ENCODE measurements at regions not wholly inside any gene's neighbourhood (a gene's known extent, or its start where the extent isn't known, plus 50 kb on each side); places are given as distances from the start of the nearest gene placed in this dataset.
A peak's percentile ranks its signal among the peaks of the same experiment; 100 is the strongest.

DNA sequence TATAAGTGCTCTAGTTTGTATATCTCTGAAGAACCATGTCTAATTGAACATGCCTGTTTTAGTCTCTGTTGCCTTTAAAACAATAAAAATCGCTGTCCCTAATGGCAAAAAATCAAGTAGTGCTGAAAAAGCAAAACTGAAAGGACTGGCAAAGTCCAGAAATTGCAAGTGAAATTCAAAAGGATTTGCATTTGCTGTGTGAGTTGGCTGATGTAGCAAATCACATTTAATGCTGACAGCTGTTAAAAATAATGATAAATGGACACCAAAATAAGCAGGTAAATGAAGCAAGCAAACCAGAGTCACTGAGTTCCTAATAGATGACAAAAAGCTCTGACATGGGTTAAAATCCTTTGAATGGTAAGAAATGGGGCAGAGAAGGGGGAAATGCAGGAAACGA is 874.1 kb downstream of the GRM8 start:
- DNase-seq: no peak

DNA sequence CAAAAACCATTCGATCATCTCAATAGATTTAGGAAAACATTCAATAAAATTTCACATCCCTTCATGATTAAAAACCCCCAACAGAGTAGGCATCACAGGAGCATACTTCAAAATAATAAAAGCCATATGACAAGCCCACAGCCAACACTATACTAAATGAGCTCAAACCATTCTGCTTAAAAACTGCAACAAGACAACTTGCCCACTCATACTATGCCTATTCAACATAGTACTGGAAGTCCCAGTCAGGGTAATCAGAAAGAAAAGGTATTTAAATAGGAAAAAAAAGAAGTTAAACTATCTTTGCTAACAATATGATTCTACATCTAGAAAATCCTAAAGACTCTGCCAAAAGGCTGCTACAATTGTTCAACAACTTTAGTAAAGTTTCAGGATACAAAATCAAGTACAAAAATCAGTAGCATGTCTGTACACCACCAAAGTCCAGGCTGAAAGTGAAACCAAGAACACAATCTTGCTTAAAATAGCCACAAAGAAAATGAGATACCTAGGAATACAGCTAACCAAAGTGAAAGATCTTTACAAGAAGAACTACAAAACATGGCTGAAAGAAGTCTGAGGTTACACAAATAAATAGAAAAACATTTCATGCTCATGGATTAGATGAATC is 882.6 kb downstream of the GRM8 start:
- DNase-seq: no peak

- DNase-seq: no peak
Measured at GRCh38 chr7:126362746-126363145, 890.0 kb downstream of the GRM8 start.

- no peak for DNase-seq
Measured at GRCh38 chr7:126361183-126361582, 891.6 kb downstream of the GRM8 start.

GRCh38 chr7:126339813-126340212 is 912.9 kb downstream of the GRM8 start:
- no peak for DNase-seq

GRCh38 chr7:126305671-126306070 is 947.1 kb downstream of the GRM8 start:
- DNase-seq: no peak

GRCh38 chr7:126303926-126304325 is 948.8 kb downstream of the GRM8 start:
- DNase-seq: no peak

DNA sequence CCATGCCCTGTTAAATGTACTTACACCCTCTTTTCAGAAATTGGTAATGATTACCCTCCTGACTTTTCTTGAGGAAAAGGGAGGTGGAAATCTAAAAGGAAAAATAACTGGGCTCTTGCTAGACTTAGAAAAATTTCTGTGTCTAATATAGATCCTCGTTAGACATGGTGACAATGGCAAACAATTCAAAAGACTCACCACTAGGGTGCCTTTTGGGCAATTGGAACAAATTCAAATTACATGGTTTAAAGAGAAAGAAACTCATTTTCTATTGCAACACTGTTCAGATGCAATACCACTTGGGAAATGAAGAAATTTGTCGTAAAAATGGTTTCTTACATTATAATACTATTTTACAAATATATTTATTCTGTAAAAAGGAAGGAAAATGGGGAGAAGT is 950.1 kb downstream of the GRM8 start:
- no peak for DNase-seq

DNA sequence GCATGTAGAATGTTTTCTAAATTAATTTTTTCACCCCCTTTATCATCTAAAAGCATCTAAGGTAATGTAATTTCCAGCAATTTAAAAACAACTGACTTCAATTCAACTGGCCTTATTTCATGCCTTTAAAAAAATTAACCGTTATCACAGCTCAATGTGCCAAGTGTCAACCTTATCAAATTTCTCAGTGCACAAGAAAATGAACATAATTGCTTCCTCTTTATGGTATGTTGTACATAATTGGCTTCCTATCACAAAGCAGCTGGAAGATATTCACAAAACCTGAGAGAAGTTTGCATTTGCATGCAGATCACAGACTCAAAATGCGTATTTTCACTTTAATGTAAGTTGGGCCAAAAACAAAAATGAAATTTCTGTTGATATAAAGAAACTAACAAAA is 966.4 kb downstream of the GRM8 start:
- DNase-seq: no peak

DNA sequence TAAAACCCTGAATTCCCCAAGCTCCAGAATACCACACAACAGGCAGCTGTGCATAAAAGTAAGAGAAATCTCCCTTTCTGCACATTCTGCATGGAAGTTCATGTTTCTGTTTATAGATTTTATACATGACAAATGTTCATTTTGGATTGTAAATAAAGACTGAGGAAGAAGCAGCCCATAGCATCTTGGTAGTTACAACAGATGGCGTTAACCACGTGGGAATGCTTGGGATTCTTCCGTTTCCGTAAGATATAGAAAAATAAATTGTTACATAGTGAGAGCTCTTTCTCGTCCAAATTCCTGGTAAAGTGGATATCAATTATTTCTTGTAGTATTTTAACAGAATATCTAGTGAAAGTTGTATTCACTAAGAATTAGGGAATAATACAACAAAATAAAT is 1016.5 kb downstream of the GRM8 start:
- DNase-seq: no peak

- no peak for DNase-seq
Measured at GRCh38 chr7:126228356-126229061, 1024.2 kb downstream of the GRM8 start.

GRCh38 chr7:126227643-126228042 is 1025.1 kb downstream of the GRM8 start:
- DNase-seq: no peak

DNA sequence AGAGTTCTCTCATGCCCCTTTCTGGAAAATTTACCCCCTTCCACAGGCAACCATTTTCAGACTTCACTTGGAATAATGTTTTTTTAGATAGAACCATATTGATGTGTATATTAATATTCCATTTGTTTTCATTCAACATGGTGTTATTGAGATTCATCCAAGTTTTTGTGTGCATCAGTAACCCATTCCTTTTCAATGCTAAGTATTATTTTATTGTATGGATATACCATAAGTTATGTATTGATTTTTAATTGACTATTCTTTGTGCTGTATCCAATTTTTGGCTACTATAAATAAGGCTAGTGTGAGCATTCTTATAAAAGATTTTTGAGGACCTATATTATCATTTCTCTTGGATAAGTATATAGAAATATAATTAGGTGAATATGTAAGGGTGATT is 1025.7 kb downstream of the GRM8 start:
- DNase-seq: no peak

GRCh38 chr7:126223729-126224128 is 1029.0 kb downstream of the GRM8 start:
- no peak for DNase-seq

DNA sequence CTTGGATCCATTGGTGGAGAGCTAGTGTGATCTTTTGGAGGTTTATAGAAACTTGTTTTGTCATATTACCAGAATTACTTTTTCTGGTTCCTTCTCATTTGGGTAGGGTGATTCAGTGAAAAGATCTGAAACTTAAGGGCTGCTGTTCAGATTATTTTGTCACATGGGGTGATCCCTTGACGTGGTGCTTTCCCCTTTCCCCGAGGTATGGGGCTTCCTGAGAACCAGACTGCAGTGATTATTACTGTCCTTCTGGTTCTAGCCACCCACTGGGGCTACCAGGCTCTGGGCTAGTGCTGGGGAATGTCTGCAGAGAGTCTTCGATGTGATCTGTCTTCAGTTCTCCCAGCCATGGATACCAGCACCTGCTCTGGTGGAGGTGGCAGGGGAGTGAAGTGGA is 1030.0 kb downstream of the GRM8 start:
- DNase-seq: no peak

GRCh38 chr7:126215785-126216184 is 1037.0 kb downstream of the GRM8 start:
- DNase-seq: no peak

DNA sequence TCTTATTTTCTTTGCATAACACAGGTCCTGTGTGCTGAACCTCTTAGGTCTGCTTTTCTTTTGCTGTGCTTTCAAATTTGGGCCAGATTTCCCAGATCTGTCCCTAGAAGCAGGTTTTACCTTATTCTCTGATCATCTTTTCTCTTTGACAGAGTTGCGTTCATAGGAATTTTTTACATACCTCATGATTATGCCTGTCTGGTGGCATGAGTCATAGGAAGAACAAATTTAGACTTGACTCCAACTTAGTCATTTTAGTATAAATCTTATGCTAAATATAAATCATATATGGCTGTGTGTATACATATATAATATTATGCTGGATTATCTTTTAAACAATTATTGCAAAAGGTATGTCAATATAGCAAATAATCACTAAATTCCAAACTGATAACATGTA is 1038.9 kb downstream of the GRM8 start:
- peak; percentile 17 for DNase-seq

- DNase-seq: no peak
Measured at GRCh38 chr7:126211875-126212274, 1040.9 kb downstream of the GRM8 start.

GRCh38 chr7:126210707-126211106 is 1042.0 kb downstream of the GRM8 start:
- no peak for DNase-seq

- DNase-seq: no peak
Measured at GRCh38 chr7:126203185-126203584, 1049.6 kb downstream of the GRM8 start.

GRCh38 chr7:126202177-126202576 is 1050.6 kb downstream of the GRM8 start:
- DNase-seq: no peak

GRCh38 chr7:126185959-126186580 is 1066.7 kb downstream of the GRM8 start:
- DNase-seq: peak; percentile 4

DNA sequence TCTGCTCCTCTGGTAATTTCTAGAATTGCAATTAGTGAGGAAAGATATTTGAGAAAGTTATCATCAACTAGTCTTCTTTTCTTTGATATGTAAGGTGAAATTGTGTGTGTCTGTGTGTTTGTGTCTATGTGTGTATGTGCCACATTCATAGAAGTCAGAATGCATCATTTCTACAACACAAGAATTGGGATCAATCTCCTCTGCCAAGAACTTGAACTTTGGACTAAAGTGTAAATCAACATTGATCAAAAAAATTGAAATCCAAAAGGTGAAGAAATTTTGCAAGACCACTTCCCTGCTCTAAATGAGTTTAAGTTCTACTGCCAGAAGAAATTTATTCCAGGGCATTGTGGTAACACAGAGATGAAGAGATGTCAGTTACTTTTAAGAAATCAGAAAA is 1072.8 kb downstream of the GRM8 start:
- no peak for DNase-seq

DNA sequence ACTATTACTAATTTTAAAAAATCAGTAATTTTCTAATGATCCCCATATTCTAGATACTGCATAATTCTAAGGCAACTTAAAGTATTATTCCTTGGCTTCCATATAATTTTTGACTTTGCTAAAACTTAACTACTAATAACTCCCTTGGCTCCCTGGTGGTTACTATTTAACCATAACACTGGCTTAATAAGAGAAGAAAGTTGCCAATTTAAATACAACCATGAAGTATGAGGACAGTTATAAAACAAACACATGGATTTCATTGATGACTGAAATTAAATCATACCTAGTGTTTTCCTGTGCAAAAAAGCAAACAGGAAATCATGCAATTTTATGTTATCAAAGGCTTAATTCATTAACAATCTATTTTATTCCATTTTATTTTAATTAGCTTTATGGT is 1073.9 kb downstream of the GRM8 start:
- no peak for DNase-seq

Data from fibroblast of skin of scalp (primary cell).